ENCODE measurements at regions not wholly inside any gene's neighbourhood (a gene's known extent, or its start where the extent isn't known, plus 50 kb on each side); places are given as distances from the start of the nearest gene placed in this dataset.
"Not testable (repeated sequence)": the region's sequence is repeated elsewhere in the genome, so short reads cannot be mapped to it uniquely, and the experiment has no call there.

GRCh38 chr2:89825034-89825433 is 1133.6 kb downstream of the RPIA start:
- no peaks in the 10 kb centered on the region for H3K27me3 Mint-ChIP-seq (ENCODE audit: low read depth)
- peaks cover 45% of the 10 kb centered on the region for H3K36me3 Mint-ChIP-seq (ENCODE audit: low read depth)
- no peak overlapping the region for H3K27ac Mint-ChIP-seq (ENCODE audit: unreplicated experiment)
- peaks cover 42% of the 10 kb centered on the region for H3K9me3 Mint-ChIP-seq
- H3K4me1 Mint-ChIP-seq, result no peaks in the 10 kb centered on the region
- no peak for DNase-seq (ENCODE audit: low read depth, low spot score)
- H3K4me3 Mint-ChIP-seq, result no peak overlapping the region
- TF ChIP-seq, protein P1, sequence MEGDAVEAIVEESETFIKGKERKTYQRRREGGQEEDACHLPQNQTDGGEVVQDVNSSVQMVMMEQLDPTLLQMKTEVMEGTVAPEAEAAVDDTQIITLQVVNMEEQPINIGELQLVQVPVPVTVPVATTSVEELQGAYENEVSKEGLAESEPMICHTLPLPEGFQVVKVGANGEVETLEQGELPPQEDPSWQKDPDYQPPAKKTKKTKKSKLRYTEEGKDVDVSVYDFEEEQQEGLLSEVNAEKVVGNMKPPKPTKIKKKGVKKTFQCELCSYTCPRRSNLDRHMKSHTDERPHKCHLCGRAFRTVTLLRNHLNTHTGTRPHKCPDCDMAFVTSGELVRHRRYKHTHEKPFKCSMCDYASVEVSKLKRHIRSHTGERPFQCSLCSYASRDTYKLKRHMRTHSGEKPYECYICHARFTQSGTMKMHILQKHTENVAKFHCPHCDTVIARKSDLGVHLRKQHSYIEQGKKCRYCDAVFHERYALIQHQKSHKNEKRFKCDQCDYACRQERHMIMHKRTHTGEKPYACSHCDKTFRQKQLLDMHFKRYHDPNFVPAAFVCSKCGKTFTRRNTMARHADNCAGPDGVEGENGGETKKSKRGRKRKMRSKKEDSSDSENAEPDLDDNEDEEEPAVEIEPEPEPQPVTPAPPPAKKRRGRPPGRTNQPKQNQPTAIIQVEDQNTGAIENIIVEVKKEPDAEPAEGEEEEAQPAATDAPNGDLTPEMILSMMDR (conservative IDR thresholded peaks at IDR 0.05), result no peak

DNA sequence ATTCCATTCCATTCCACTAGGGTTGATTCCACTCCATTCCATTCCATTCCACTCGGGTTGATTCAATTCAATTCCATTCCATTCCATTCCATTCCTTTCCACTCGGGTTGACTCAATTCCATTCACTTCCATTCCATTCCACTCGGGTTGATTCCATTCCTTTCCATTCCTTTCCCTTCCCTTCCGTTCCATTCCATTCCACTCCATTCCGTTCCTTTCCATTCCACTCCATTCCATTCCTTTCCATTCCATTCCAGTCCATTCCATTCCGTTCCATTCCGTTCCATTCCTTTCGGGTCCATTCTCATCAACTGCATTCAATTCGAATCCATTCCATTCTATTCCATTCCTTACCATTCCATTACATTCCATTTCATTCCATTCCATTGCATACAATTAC is 1135.3 kb downstream of the RPIA start:
- H3K4me3 Mint-ChIP-seq; H3K27me3 Mint-ChIP-seq (ENCODE audit: low read depth); H3K27ac Mint-ChIP-seq (ENCODE audit: unreplicated experiment); H3K4me1 Mint-ChIP-seq; DNase-seq (ENCODE audit: low read depth, low spot score): not testable (repeated sequence)
- Mint-ChIP-seq H3K36me3 (ENCODE audit: low read depth) (peaks cover 37% of the 10 kb centered on the region), H3K9me3 (peaks cover 27% of the 10 kb centered on the region)

DNA sequence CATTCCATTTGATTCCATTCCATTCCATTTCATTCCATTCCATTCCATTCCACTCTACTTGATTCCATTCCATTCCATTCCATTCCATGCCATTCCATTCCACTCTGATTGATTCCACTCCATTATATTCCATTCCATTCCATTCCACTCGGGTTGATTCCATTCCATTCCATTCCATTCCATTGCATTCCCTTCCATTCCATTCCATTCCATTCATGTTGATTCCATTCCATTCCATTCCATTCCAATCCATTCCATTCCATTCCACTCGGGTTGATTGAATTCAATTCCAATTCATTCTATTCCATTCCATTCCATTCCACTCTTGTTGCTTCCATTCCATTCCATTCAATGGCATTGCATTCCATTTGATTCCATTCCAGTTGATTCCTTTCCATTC is 1136.4 kb downstream of the RPIA start:
- DNase-seq (ENCODE audit: low read depth, low spot score); H3K27me3 Mint-ChIP-seq (ENCODE audit: low read depth); H3K4me3 Mint-ChIP-seq; H3K27ac Mint-ChIP-seq (ENCODE audit: unreplicated experiment); H3K4me1 Mint-ChIP-seq: not testable (repeated sequence)
- H3K9me3 Mint-ChIP-seq, result peaks cover 25% of the 10 kb centered on the region
- peaks cover 35% of the 10 kb centered on the region for H3K36me3 Mint-ChIP-seq (ENCODE audit: low read depth)

DNA sequence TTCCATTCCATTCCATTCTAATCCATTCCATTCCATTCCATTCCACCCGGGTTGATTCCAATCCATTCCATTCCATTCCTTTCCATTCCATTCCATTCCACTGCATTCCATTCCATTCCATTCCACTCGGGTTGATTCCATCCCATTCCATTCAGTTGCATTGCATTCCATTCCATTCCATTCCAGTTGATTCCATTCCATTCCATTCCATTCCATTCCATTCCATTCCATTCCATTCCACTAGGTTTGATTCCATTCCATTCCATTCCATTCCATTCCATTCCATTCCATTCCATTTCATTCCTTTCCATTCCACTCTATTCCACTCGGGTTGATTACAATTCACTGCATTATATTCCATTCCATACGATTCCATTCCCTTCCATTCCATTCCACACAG is 1136.9 kb downstream of the RPIA start:
- peaks cover 24% of the 10 kb centered on the region for H3K9me3 Mint-ChIP-seq
- H3K4me1 Mint-ChIP-seq; H3K4me3 Mint-ChIP-seq; DNase-seq (ENCODE audit: low read depth, low spot score); H3K27ac Mint-ChIP-seq (ENCODE audit: unreplicated experiment); H3K27me3 Mint-ChIP-seq (ENCODE audit: low read depth): not testable (repeated sequence)
- H3K36me3 Mint-ChIP-seq (ENCODE audit: low read depth), result peaks cover 30% of the 10 kb centered on the region

DNA sequence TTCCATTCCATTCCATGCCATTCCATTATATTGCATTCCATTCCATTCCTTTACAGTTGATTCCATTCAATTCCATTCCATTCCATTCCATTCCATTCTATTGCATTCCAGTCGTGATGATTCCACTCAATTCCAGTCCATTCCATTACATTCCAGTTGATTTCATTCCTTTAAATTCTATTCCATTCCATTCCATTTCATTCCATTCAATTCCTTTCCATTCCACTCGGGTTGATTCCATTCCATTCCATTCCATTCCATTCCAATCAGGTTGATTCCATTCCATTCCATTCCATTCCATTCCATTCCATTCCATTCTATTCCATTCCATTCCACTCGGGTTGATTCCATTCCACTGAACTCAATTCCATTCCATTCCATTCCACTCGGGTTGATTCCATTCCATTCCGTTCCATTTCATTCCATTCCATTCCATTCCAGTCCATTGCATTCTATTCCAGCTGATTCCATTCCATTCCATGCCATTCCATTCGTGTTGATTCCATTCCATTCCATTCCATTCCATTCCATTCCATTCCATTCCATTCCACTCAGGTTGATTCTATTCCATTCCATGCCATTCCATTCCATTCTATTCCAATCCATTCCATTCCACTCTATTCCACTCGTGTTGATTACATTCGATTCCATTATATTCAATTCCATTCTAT is 1137.6 kb downstream of the RPIA start:
- Mint-ChIP-seq H3K9me3 (peaks cover 21% of the 10 kb centered on the region), H3K36me3 (ENCODE audit: low read depth) (peaks cover 23% of the 10 kb centered on the region)
- not testable (repeated sequence) for DNase-seq (ENCODE audit: low read depth, low spot score); H3K4me3 Mint-ChIP-seq; H3K27ac Mint-ChIP-seq (ENCODE audit: unreplicated experiment); H3K27me3 Mint-ChIP-seq (ENCODE audit: low read depth); H3K4me1 Mint-ChIP-seq

DNA sequence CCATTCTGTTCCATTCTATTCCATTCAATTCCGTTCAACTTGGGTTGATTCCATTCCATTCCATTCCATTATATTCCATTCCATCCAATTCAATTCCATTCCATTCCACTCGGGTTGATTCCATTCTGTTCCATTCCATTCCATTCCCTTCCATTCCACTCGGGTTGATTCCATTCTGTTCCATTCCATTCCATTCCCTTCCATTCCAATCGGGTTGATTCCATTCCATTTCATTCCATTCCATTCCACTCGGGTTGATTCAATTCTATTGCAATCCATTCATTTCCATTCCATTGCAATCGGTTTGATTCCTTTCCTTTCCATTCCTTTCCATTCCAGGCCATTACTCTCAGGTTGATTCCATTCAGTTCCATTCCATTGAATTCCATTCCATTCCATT is 1138.4 kb downstream of the RPIA start:
- Mint-ChIP-seq H3K9me3 (peaks cover 28% of the 10 kb centered on the region), H3K27me3 (ENCODE audit: low read depth) (peaks cover 2% of the 10 kb centered on the region), H3K4me1 (no peaks in the 10 kb centered on the region), H3K27ac (ENCODE audit: unreplicated experiment) (no peak overlapping the region), H3K36me3 (ENCODE audit: low read depth) (peaks cover 27% of the 10 kb centered on the region), H3K4me3 (no peak overlapping the region)
- DNase-seq (ENCODE audit: low read depth, low spot score), result no peak
- TF ChIP-seq, protein P1 (conservative IDR thresholded peaks at IDR 0.05), result no peak

- H3K36me3 Mint-ChIP-seq (ENCODE audit: low read depth), result peaks cover 32% of the 10 kb centered on the region
- H3K27me3 Mint-ChIP-seq (ENCODE audit: low read depth); DNase-seq (ENCODE audit: low read depth, low spot score); H3K27ac Mint-ChIP-seq (ENCODE audit: unreplicated experiment); H3K4me3 Mint-ChIP-seq; H3K4me1 Mint-ChIP-seq: not testable (repeated sequence)
- peaks cover 23% of the 10 kb centered on the region for H3K9me3 Mint-ChIP-seq
Measured at GRCh38 chr2:89830341-89831218, 1139.1 kb downstream of the RPIA start.

All from neural crest cell (in vitro differentiated cells).